ENCODE measurements at regions not wholly inside any gene's neighbourhood (a gene's known extent, or its start where the extent isn't known, plus 50 kb on each side); places are given as distances from the start of the nearest gene placed in this dataset.

DNA sequence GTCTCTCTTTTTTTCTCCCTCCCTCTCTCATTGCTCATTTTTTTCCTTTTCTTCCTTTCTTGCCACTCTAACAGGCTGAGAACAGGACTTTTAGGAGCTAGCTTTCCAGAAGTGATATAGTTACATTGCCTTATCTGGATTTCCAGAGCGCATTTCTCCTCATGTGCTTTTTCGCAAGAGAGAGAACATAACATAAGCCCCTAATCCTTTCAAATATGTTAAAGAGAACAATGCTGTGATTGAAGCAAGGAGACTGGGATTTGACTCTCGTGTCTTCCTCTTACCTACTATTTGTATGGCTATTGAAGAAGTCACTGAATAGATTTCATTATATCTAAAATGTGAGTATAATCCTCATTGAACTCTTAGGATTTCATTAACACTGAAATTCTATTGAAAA is 101.2 kb upstream of the PRPS1L1 start:
- no peak overlapping the region for H3K4me2 ChIP-seq (ENCODE audit: low read length)
- no peaks in the 10 kb centered on the region for H3K36me3 Mint-ChIP-seq (ENCODE audit: low read depth, unreplicated experiment)
- no peaks in the 10 kb centered on the region for H3K27me3 ChIP-seq (ENCODE audit: insufficient read depth, low read length)
- H2AFZ ChIP-seq (ENCODE audit: low read depth, low read length): no peak overlapping the region
- H3K27me3 Mint-ChIP-seq (ENCODE audit: low read depth, unreplicated experiment): peaks cover 2% of the 10 kb centered on the region
- H3K4me3 ChIP-seq (ENCODE audit: insufficient read depth, low read depth, low read length): no peak overlapping the region
- H3K9me3 ChIP-seq (ENCODE audit: insufficient read depth, low read depth, low read length): no peaks in the 10 kb centered on the region
- H3K4me1 Mint-ChIP-seq (ENCODE audit: low read depth, unreplicated experiment): peaks cover 3% of the 10 kb centered on the region
- no peaks in the 10 kb centered on the region for H3K9me3 Mint-ChIP-seq (ENCODE audit: unreplicated experiment)
- no peak overlapping the region for H3K4me3 Mint-ChIP-seq (ENCODE audit: unreplicated experiment)
- FAIRE-seq (no peak), DNase-seq (ENCODE audit: low read depth) (no peak)
- no peaks in the 10 kb centered on the region for H4K20me1 ChIP-seq (ENCODE audit: insufficient read depth, low read length)
- no peak overlapping the region for H3K27ac Mint-ChIP-seq (ENCODE audit: unreplicated experiment)
- no peaks in the 10 kb centered on the region for H3K79me2 ChIP-seq (ENCODE audit: insufficient read depth, low read length)
- TF ChIP-seq EZH2 (IDR thresholded peaks at IDR 0.05; ENCODE audit: insufficient read depth, low read length): no peak
- TF ChIP-seq, protein P1, sequence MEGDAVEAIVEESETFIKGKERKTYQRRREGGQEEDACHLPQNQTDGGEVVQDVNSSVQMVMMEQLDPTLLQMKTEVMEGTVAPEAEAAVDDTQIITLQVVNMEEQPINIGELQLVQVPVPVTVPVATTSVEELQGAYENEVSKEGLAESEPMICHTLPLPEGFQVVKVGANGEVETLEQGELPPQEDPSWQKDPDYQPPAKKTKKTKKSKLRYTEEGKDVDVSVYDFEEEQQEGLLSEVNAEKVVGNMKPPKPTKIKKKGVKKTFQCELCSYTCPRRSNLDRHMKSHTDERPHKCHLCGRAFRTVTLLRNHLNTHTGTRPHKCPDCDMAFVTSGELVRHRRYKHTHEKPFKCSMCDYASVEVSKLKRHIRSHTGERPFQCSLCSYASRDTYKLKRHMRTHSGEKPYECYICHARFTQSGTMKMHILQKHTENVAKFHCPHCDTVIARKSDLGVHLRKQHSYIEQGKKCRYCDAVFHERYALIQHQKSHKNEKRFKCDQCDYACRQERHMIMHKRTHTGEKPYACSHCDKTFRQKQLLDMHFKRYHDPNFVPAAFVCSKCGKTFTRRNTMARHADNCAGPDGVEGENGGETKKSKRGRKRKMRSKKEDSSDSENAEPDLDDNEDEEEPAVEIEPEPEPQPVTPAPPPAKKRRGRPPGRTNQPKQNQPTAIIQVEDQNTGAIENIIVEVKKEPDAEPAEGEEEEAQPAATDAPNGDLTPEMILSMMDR (IDR thresholded peaks at IDR 0.05; ENCODE audit: insufficient read depth, low read depth, low read length): no peak
- H3K27ac ChIP-seq (ENCODE audit: low read depth, low read length): no peak overlapping the region
- no peaks in the 10 kb centered on the region for H3K4me1 ChIP-seq (ENCODE audit: insufficient read depth, low read length)
- no peak overlapping the region for H3K9ac ChIP-seq (ENCODE audit: low read length)
- H3K36me3 ChIP-seq (ENCODE audit: insufficient read depth, low read length): no peaks in the 10 kb centered on the region

DNA sequence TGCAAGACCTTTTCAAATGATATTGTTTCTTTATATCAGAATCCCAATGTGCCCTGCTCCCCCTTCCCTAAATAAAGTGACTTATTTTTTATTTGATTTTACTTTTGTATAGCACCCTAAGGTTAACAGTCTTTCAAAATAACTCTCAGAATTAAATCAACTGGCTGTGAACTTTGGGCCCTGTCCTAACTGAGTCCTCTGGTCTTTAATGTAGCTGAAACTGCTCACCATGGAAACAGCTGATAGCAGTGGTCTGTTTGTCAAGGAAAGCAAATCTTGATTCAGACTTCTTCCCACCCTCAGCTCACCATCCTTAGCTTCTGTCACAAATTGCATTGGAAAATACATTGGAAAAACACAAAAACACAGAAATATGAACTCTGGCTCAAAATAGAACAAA is 105.2 kb upstream of the PRPS1L1 start:
- Histone ChIP-seq H2AFZ (ENCODE audit: low read depth, low read length) (no peak overlapping the region), H3K4me3 (ENCODE audit: insufficient read depth, low read depth, low read length) (no peak overlapping the region), H3K36me3 (ENCODE audit: insufficient read depth, low read length) (no peaks in the 10 kb centered on the region), H3K27me3 (ENCODE audit: insufficient read depth, low read length) (no peaks in the 10 kb centered on the region), H3K9ac (ENCODE audit: low read length) (no peak overlapping the region), H3K4me2 (ENCODE audit: low read length) (no peak overlapping the region), H3K4me1 (ENCODE audit: insufficient read depth, low read length) (no peaks in the 10 kb centered on the region), H3K9me3 (ENCODE audit: insufficient read depth, low read depth, low read length) (no peaks in the 10 kb centered on the region), H4K20me1 (ENCODE audit: insufficient read depth, low read length) (no peaks in the 10 kb centered on the region), H3K27ac (ENCODE audit: low read depth, low read length) (no peak overlapping the region), H3K79me2 (ENCODE audit: insufficient read depth, low read length) (no peaks in the 10 kb centered on the region)
- H3K27ac Mint-ChIP-seq (ENCODE audit: unreplicated experiment): no peak overlapping the region
- H3K4me1 Mint-ChIP-seq (ENCODE audit: low read depth, unreplicated experiment): peaks cover 3% of the 10 kb centered on the region
- no peak overlapping the region for H3K4me3 Mint-ChIP-seq (ENCODE audit: unreplicated experiment)
- DNase-seq (ENCODE audit: low read depth) (no peak), FAIRE-seq (no peak)
- no peaks in the 10 kb centered on the region for H3K36me3 Mint-ChIP-seq (ENCODE audit: low read depth, unreplicated experiment)
- no peaks in the 10 kb centered on the region for H3K9me3 Mint-ChIP-seq (ENCODE audit: unreplicated experiment)
- TF ChIP-seq, protein P1 (IDR thresholded peaks at IDR 0.05; ENCODE audit: insufficient read depth, low read depth, low read length): no peak
- no peak for TF ChIP-seq EZH2 (IDR thresholded peaks at IDR 0.05; ENCODE audit: insufficient read depth, low read length)
- H3K27me3 Mint-ChIP-seq (ENCODE audit: low read depth, unreplicated experiment): peaks cover 2% of the 10 kb centered on the region

DNA sequence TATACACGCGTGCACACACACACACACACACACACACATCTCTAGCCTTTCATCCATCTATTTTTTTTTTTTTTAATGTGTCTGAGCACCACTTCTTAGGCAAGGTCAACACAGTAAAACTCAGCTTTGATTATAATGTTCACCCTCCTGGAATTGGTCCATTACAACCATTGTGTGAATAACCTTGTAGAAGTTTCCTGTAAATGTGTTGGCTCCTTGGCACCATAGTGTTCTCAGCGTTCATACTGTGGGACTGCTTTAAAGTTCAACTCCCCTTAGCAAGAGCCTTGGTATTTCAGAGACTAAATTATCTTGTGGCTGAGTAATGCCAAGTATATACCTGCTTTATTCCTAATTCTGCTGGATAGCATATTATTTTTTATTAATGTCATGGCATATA is 106.3 kb upstream of the PRPS1L1 start:
- no peak overlapping the region for H3K4me3 ChIP-seq (ENCODE audit: insufficient read depth, low read depth, low read length)
- Mint-ChIP-seq H3K27me3 (ENCODE audit: low read depth, unreplicated experiment) (peaks cover 2% of the 10 kb centered on the region), H3K36me3 (ENCODE audit: low read depth, unreplicated experiment) (no peaks in the 10 kb centered on the region), H3K4me3 (ENCODE audit: unreplicated experiment) (no peak overlapping the region), H3K27ac (ENCODE audit: unreplicated experiment) (no peak overlapping the region), H3K9me3 (ENCODE audit: unreplicated experiment) (no peaks in the 10 kb centered on the region), H3K4me1 (ENCODE audit: low read depth, unreplicated experiment) (no peaks in the 10 kb centered on the region)
- no peak overlapping the region for H2AFZ ChIP-seq (ENCODE audit: low read depth, low read length)
- no peaks in the 10 kb centered on the region for H3K9me3 ChIP-seq (ENCODE audit: insufficient read depth, low read depth, low read length)
- no peak for DNase-seq (ENCODE audit: low read depth)
- no peaks in the 10 kb centered on the region for H3K4me1 ChIP-seq (ENCODE audit: insufficient read depth, low read length)
- no peak for FAIRE-seq
- no peaks in the 10 kb centered on the region for H3K79me2 ChIP-seq (ENCODE audit: insufficient read depth, low read length)
- no peaks in the 10 kb centered on the region for H3K27me3 ChIP-seq (ENCODE audit: insufficient read depth, low read length)
- H3K9ac ChIP-seq (ENCODE audit: low read length): no peak overlapping the region
- H3K4me2 ChIP-seq (ENCODE audit: low read length): no peak overlapping the region
- no peaks in the 10 kb centered on the region for H4K20me1 ChIP-seq (ENCODE audit: insufficient read depth, low read length)
- H3K36me3 ChIP-seq (ENCODE audit: insufficient read depth, low read length): no peaks in the 10 kb centered on the region
- no peak for TF ChIP-seq EZH2 (IDR thresholded peaks at IDR 0.05; ENCODE audit: insufficient read depth, low read length)
- TF ChIP-seq, protein P1 (IDR thresholded peaks at IDR 0.05; ENCODE audit: insufficient read depth, low read depth, low read length): no peak
- H3K27ac ChIP-seq (ENCODE audit: low read depth, low read length): no peak overlapping the region

Data from astrocyte (in vitro differentiated cells and primary cell).